Spleen (tissue), 7 donors: ENCODE measurements at regions not wholly inside any gene's neighbourhood (a gene's known extent, or its start where the extent isn't known, plus 50 kb on each side); places are given as distances from the start of the nearest gene placed in this dataset.

Source experiments
- POLR2AphosphoS5 ChIP-seq, 3 donors: sonication (generic); formaldehyde crosslinking; IDR thresholded peaks; one replicate each; pipeline ENCODE4 v1.5.1; 2017; ENCODE audit warnings: antibody characterized with exemption in 3 of 3
- TF ChIP-seq, protein P1 (sequence below), 11 experiments: fragments of 200-600 bp in 7 of 11; fragments of 450-650 bp in 4 of 11; sonication (generic) in 4 of 11; IDR thresholded peaks in 8 of 11; conservative IDR thresholded peaks in 3 of 11; 1 replicate in 7 of 11; 2 replicates in 4 of 11; pipeline versions ENCODE4 v1.4.0 to v1.8.0; 2016 to 2021; ENCODE audit warnings: antibody characterized with exemption in 11 of 11, inconsistent platforms in 4 of 11, mild to moderate bottlenecking in 1 of 11
- donor health status: DM: no; HTN: no; CAD: no; lungs with moderate emphysema.
- donor health status: DM: no; HTN: no; CAD: no.
- donor health status: DM: no; HTN: no; CAD: no.

- TF ChIP-seq POLR2AphosphoS5 (IDR thresholded peaks at IDR 0.05), result no peak
- TF ChIP-seq, protein P1, sequence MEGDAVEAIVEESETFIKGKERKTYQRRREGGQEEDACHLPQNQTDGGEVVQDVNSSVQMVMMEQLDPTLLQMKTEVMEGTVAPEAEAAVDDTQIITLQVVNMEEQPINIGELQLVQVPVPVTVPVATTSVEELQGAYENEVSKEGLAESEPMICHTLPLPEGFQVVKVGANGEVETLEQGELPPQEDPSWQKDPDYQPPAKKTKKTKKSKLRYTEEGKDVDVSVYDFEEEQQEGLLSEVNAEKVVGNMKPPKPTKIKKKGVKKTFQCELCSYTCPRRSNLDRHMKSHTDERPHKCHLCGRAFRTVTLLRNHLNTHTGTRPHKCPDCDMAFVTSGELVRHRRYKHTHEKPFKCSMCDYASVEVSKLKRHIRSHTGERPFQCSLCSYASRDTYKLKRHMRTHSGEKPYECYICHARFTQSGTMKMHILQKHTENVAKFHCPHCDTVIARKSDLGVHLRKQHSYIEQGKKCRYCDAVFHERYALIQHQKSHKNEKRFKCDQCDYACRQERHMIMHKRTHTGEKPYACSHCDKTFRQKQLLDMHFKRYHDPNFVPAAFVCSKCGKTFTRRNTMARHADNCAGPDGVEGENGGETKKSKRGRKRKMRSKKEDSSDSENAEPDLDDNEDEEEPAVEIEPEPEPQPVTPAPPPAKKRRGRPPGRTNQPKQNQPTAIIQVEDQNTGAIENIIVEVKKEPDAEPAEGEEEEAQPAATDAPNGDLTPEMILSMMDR (IDR thresholded peaks at IDR 0.05 in 8 of 11, conservative IDR thresholded peaks at IDR 0.05 in 3 of 11), result no peak
These were observed 113.6 kb downstream of the ADCYAP1 start for GRCh38 chr18:1018181-1018681.
